Ovary (tissue), 3 donors: ENCODE measurements at regions not wholly inside any gene's neighbourhood (a gene's known extent, or its start where the extent isn't known, plus 50 kb on each side); places are given as distances from the start of the nearest gene placed in this dataset.

Experiments
- CTCF ChIP-seq, 3 donors: fragments of 450-650 bp in 2 of 3; fragments of 200-600 bp in 1 of 3; IDR thresholded peaks; one replicate each; pipeline versions ENCODE4 v1.5.1 to v1.8.0; 2016 to 2022; ENCODE audit warnings: antibody characterized with exemption in 3 of 3, mild to moderate bottlenecking in 1 of 3
- EP300 ChIP-seq: sonication (generic); formaldehyde crosslinking; IDR thresholded peaks from one replicate; pipeline ENCODE4 v1.6.1; 2017; ENCODE audit warnings: antibody characterized with exemption
- POLR2A ChIP-seq: fragments of 450-650 bp; IDR thresholded peaks from one replicate; pipeline ENCODE4 v1.6.1; 2017; ENCODE audit warnings: antibody characterized with exemption, mild to moderate bottlenecking, moderate library complexity
- donor health status: DM: no; HTN: no; CAD: no.

- TF ChIP-seq CTCF (IDR thresholded peaks at IDR 0.05) (no peak), POLR2A (no peak), EP300 (no peak)
Observed at GRCh38 chrX:142095651-142096245, 109.3 kb downstream of the MAGEC2 start.
